ENCODE measurements at regions not wholly inside any gene's neighbourhood (a gene's known extent, or its start where the extent isn't known, plus 50 kb on each side); places are given as distances from the start of the nearest gene placed in this dataset.

- Histone ChIP-seq H3K4me2 (no peak overlapping the region), H3K4me3 (ENCODE audit: low read depth in 2 of 2, low read length in 1 of 2) (no peak overlapping the region), H3K9me3 (no peaks in the 10 kb centered on the region; the same call in 1 of the 2 replicates), H3K27me3 (ENCODE audit: insufficient read depth) (no peaks in the 10 kb centered on the region), H4K20me1 (ENCODE audit: insufficient read depth) (no peaks in the 10 kb centered on the region), H3K4me1 (ENCODE audit: control insufficient read depth in 1 of 2, insufficient read depth in 2 of 2, low read depth in 1 of 2, low read length in 1 of 2) (peaks cover 0 to 12% of the 10 kb centered on the region in 2 experiments; a peak in 1 of 4 replicates), H3K9me2 (no peaks in the 10 kb centered on the region), H3K27ac (ENCODE audit: low read depth in 2 of 2, low read length in 1 of 2) (no peak overlapping the region), H3F3A (replicated peaks; ENCODE audit: insufficient read depth) (no peaks in the 10 kb centered on the region), H3K79me2 (ENCODE audit: insufficient read depth) (no peaks in the 10 kb centered on the region), H3K9ac (no peak overlapping the region), H2AFZ (ENCODE audit: low read depth) (no peak overlapping the region), H3K36me3 (replicated peaks in 1 of 2; ENCODE audit: control insufficient read depth in 1 of 2, insufficient read depth in 2 of 2, low read length in 1 of 2) (no peaks in the 10 kb centered on the region)
- no peak for TF ChIP-seq RAD21 (IDR thresholded peaks at IDR 0.05; ENCODE audit: low read length)
- TF ChIP-seq POLR2AphosphoS5 (IDR thresholded peaks at IDR 0.05; ENCODE audit: low read depth, low read length): no peak
- no peak for TF ChIP-seq IRF3 (IDR thresholded peaks at IDR 0.05; ENCODE audit: low read depth, low read length)
- no peak for TF ChIP-seq MAX (IDR thresholded peaks at IDR 0.05; ENCODE audit: low read depth)
- no peak for TF ChIP-seq GABPA (IDR thresholded peaks at IDR 0.05; ENCODE audit: low read depth)
- TF ChIP-seq NRF1 (IDR thresholded peaks at IDR 0.05; ENCODE audit: low read depth, low read length): no peak
- TF ChIP-seq REST (IDR thresholded peaks at IDR 0.05; ENCODE audit: low read depth, low read length): no peak
- no peak for TF ChIP-seq TEAD4 (IDR thresholded peaks at IDR 0.05; ENCODE audit: borderline replicate concordance, insufficient read depth)
- TF ChIP-seq RFX5 (IDR thresholded peaks at IDR 0.05; ENCODE audit: low read length): no peak
- no peak for TF ChIP-seq SMC3 (IDR thresholded peaks at IDR 0.05; ENCODE audit: low read depth, low read length)
- TF ChIP-seq RXRA (IDR thresholded peaks at IDR 0.05; ENCODE audit: borderline replicate concordance, low read depth): no peak
- TF ChIP-seq NFIC (IDR thresholded peaks at IDR 0.05; ENCODE audit: borderline replicate concordance): no peak
- no peak for TF ChIP-seq USF2 (IDR thresholded peaks at IDR 0.05; ENCODE audit: borderline replicate concordance, low read depth, low read length)
- TF ChIP-seq USF1 (IDR thresholded peaks at IDR 0.05; ENCODE audit: borderline replicate concordance, low read depth): no peak
- no peak for TF ChIP-seq MEF2A (IDR thresholded peaks at IDR 0.05; ENCODE audit: borderline replicate concordance, low read depth)
- no peak for TF ChIP-seq CTCF (IDR thresholded peaks at IDR 0.05)
- TF ChIP-seq EZH2phosphoT487 (IDR thresholded peaks at IDR 0.05; ENCODE audit: borderline replicate concordance, low read depth): no peak
- TF ChIP-seq EP300 (IDR thresholded peaks at IDR 0.05; ENCODE audit: borderline replicate concordance in 1 of 2, low read depth in 1 of 2, low read length in 1 of 2): no peak
- TF ChIP-seq YY1 (IDR thresholded peaks at IDR 0.05; ENCODE audit: low read depth): no peak
- TF ChIP-seq MXI1 (IDR thresholded peaks at IDR 0.05; ENCODE audit: low read depth, low read length): no peak
- ChIA-PET CTCF (no interaction called here), POLR2A (no interaction called here)
- no peak for DNase-seq
- 52% methylated on average over 12 of the region's 12 CpGs for WGBS (ENCODE audit: low lambda C conversion rate)
These were observed 67.9 kb upstream of the ALKAL2 start for GRCh38 chr2:355773-356172.
